Keratinocyte (primary cell): ENCODE measurements at regions not wholly inside any gene's neighbourhood (a gene's known extent, or its start where the extent isn't known, plus 50 kb on each side); places are given as distances from the start of the nearest gene placed in this dataset.

Experiments
- CTCF ChIP-seq, 3 experiments: IDR thresholded peaks in 1 of 3; conservative IDR thresholded peaks in 1 of 3; optimal IDR thresholded peaks in 1 of 3; 2 replicates in 2 of 3; 3 replicates in 1 of 3; pipeline versions ENCODE3 to v1.5.1; 2011; ENCODE audit warnings: low read length in 3 of 3, mild to moderate bottlenecking in 3 of 3, moderate library complexity in 2 of 3, control low read depth in 1 of 3, inconsistent platforms in 1 of 3; ENCODE audit not compliant: insufficient read depth in 2 of 3; ENCODE audit errors: extremely low read depth in 1 of 3
- EZH2 ChIP-seq: IDR thresholded peaks from one replicate; pipeline ENCODE4 v1.6.1; 2012; ENCODE audit warnings: inconsistent platforms, mild to moderate bottlenecking, low read length, moderate library complexity

DNA sequence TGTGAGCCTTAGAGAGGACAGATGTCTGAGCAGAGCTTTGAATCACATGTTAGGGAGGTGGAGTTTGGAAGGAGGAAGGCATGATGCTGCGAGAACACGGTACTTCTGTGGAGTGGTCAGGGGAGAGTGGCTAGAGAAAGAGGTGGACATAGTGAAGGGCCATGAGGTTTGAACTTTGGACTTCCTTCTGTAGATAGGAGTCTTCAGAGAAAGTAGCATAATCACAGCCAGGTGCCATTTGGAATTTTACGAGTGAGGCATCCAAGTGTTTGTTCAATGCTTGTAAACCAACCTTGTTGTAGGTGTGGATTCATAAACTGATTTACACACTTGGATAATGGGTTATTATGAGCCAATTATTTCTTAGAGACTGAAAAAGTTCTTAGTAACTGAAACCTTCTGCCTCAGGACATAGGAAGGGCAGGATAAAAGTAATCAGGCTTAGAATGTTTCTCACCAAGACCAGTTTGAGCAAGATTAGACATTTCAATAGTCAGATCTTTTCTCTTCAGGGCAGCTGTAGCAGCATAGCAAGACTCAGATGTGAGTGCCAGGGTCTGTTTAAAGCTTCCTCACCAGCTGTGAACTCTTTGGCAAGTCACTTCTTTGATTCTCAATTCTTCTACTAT is 83.5 kb upstream of the HMCN1 start:
- TF ChIP-seq CTCF (optimal IDR thresholded peaks at IDR 0.05 in 1 of 3, IDR thresholded peaks at IDR 0.05 in 1 of 3, conservative IDR thresholded peaks at IDR 0.05 in 1 of 3; ENCODE audit: extremely low read depth in 1 of 3, insufficient read depth in 2 of 3, low read length in 3 of 3): no peak
- TF ChIP-seq EZH2: no peak
